GM12873 (cell line): ENCODE measurements at regions not wholly inside any gene's neighbourhood (a gene's known extent, or its start where the extent isn't known, plus 50 kb on each side); places are given as distances from the start of the nearest gene placed in this dataset.

Source experiments
- CTCF ChIP-seq: IDR thresholded peaks from 2 replicates; pipeline ENCODE4 v1.5.1; 2012; ENCODE audit warnings: low read depth, mild to moderate bottlenecking, moderate library complexity, low read length, control low read depth; ENCODE audit not compliant: insufficient read depth; ENCODE audit errors: missing control alignments

DNA sequence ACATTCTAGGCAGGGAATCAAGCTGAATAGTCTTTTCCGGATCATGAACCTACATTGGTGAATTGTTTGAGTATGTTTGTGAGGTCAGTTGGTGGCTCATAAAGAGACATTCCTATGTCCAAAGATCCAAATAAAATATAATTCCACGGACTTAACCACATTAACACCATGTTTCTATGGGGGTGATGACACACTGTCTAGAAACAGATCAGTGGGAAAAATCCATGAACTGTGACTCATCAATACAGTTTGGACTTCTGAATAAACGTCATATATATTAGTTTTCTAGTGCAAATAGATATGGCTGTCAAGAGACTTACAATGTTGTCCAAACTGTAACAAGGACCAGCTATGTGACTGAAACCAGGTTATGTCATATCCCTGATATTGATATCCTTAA is 509.9 kb upstream of the TYRP1 start:
- TF ChIP-seq CTCF, result no peak

GRCh38 chr9:12185856-12186255 is 507.3 kb upstream of the TYRP1 start:
- TF ChIP-seq CTCF, result no peak

DNA sequence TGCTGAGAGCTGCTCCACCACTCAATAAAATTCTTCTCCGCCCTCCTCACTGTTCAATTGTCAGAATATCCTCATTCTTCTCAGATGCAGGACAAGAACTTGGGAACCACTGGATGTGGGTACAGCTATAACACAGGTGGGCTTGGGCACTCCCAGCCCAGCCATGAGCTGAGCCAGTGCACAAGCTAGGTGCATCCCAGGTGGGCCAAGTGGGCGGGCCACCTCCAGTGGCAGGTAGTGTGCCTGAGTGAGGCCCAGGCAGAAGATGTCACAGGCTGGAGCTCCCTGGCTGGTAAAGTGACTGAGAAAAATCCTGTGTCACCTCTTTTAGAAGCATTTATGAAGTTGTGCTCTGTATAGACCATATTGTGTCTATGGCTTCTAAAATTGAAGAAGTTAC is 501.6 kb upstream of the TYRP1 start:
- no peak for TF ChIP-seq CTCF

GRCh38 chr9:12194731-12195130 is 498.5 kb upstream of the TYRP1 start:
- TF ChIP-seq CTCF, result no peak

DNA sequence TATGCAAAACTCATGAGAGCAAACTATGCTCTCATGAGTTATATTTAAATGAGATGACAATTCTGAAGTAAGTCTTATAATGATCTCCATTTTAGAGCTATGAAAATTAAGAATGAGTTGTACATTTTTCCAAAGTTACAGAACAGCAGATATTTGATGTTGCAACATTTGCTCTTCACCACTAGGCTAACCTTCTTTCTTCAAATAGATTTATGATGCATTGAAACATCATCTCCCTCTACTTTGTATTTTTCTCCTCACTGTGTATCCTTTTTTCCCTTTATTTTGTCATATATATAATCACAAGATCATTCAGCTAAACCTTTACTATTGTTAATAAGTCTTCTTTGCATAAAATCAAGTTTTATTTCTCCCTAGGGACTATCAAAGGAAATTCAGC is 497.7 kb upstream of the TYRP1 start:
- TF ChIP-seq CTCF, result no peak

DNA sequence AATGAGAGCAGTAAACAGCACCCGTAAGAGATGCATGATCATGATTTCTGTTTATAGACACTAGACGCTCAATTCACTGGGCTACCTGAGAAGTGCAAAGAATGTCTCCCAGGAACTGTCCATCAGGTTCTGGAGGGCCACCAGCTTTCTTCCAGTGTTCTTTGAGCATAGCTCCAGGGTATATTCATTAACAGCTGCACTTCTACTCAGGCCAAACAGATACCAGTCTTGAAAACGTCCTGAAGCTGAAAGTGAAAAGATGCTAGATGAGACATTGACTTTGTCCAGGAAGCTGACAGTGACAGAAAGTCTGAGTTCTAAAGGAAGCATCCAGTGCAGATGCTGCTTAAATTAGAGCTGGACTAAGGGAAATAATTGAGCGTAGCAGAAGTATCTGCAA is 488.7 kb upstream of the TYRP1 start:
- no peak for TF ChIP-seq CTCF

DNA sequence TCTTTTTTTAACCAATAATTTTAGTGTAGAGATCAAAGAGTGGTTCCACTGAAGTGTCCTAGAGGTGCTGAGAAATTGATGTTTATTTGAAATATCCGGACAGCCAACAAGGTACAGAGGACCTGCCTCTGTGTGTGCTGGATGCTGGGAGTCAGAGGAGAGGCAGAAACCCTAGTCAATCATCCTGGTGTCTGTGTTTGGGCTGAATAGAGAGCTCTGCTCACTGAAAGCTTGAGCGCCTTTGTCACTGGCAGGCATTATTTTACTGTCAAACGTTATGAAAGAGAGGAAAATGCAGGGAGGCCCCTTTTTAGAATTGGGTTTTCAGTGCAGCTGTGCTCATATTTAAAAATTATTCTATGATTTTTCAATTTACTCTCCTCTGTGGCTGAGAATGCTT is 480.3 kb upstream of the TYRP1 start:
- no peak for TF ChIP-seq CTCF

DNA sequence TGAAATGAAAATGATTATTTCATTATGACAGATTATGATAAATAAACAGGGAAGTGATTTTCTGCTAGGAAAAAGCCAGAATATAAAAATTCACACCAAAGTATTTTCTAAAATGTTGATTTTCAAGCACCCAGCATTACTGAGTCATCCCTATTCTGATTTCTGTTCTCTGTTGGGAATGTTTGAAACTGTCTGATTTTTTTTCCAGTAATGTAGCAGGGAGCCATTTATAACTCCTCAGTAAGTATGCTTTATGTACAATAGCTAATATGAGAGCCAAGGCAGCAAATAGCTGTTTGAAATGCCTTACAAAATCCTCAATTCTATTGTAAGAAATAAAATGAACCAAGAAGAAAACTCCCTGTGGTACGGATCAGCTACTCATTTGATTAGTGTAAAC is 471.7 kb upstream of the TYRP1 start:
- no peak for TF ChIP-seq CTCF
